ENCODE measurements at regions not wholly inside any gene's neighbourhood (a gene's known extent, or its start where the extent isn't known, plus 50 kb on each side); places are given as distances from the start of the nearest gene placed in this dataset.

GRCh38 chr20:41889844-41890224, 271.7 kb upstream of the CHD6 start:
- ChIA-PET CTCF (no interaction called here), POLR2A (no interaction called here)

- CTCF ChIA-PET = no interaction called here
Observed at GRCh38 chr20:41889126-41889843, 271.1 kb upstream of the CHD6 start.

GRCh38 chr20:41888434-41888833, 270.3 kb upstream of the CHD6 start:
- ChIA-PET POLR2A (no interaction called here), CTCF (no interaction called here)

More at GRCh38 chr20:41889126-41889843, 271.1 kb upstream of the CHD6 start:
- POLR2A ChIA-PET = no interaction called here

- ChIA-PET CTCF (interaction anchor here (0.7 kb wide), 1 partner anchor 10 kb away, joined by 3 read pairs; no protein-coding TSS in a partner anchor), POLR2A (no interaction called here)
Observed at GRCh38 chr20:41887500-41887899, 269.3 kb upstream of the CHD6 start.

GRCh38 chr20:41881466-41882046, 263.4 kb upstream of the CHD6 start:
- POLR2A ChIA-PET = no interaction called here
- CTCF ChIA-PET = no interaction called here

- ChIA-PET POLR2A (no interaction called here), CTCF (no interaction called here)
Observed at GRCh38 chr20:41879123-41879522, 260.9 kb upstream of the CHD6 start.

- CTCF ChIA-PET = interaction anchor here (1.0 kb wide), 1 partner anchor 9 kb away, joined by 3 read pairs; no protein-coding TSS in a partner anchor
- POLR2A ChIA-PET = no interaction called here
Observed at GRCh38 chr20:41877911-41878310, 259.7 kb upstream of the CHD6 start.

GRCh38 chr20:41874658-41875057, 256.5 kb upstream of the CHD6 start:
- POLR2A ChIA-PET = no interaction called here
- CTCF ChIA-PET = no interaction called here

GRCh38 chr20:41872930-41873329, 254.8 kb upstream of the CHD6 start:
- POLR2A ChIA-PET = no interaction called here
- CTCF ChIA-PET = no interaction called here

- POLR2A ChIA-PET = no interaction called here
Observed at GRCh38 chr20:41870869-41871462, 252.8 kb upstream of the CHD6 start.

GRCh38 chr20:41869261-41869660, 251.1 kb upstream of the CHD6 start:
- CTCF ChIA-PET = interaction anchor here (0.5 kb wide), 1 partner anchor 1921 kb away, joined by 3 read pairs; no protein-coding TSS in a partner anchor
- POLR2A ChIA-PET = no interaction called here

More at GRCh38 chr20:41870869-41871462, 252.8 kb upstream of the CHD6 start:
- CTCF ChIA-PET = no interaction called here

- POLR2A ChIA-PET = no interaction called here
- CTCF ChIA-PET = no interaction called here
Observed at GRCh38 chr20:41865938-41866337, 247.8 kb upstream of the CHD6 start.

GRCh38 chr20:41862476-41862875, 244.3 kb upstream of the CHD6 start:
- ChIA-PET CTCF (no interaction called here), POLR2A (no interaction called here)

- ChIA-PET POLR2A (no interaction called here), CTCF (no interaction called here)
Observed at GRCh38 chr20:41861772-41862422, 243.7 kb upstream of the CHD6 start.

GRCh38 chr20:41854765-41855164, 236.6 kb upstream of the CHD6 start:
- CTCF ChIA-PET = interaction anchor here (0.6 kb wide), 1 partner anchor 29 kb away, joined by 4 read pairs; no protein-coding TSS in a partner anchor

GRCh38 chr20:41853806-41854205, 235.6 kb upstream of the CHD6 start:
- POLR2A ChIA-PET = no interaction called here

More at GRCh38 chr20:41854765-41855164, 236.6 kb upstream of the CHD6 start:
- POLR2A ChIA-PET = no interaction called here

GRCh38 chr20:41848180-41848579, 230.0 kb upstream of the CHD6 start:
- ChIA-PET POLR2A (no interaction called here), CTCF (no interaction called here)

More at GRCh38 chr20:41853806-41854205, 235.6 kb upstream of the CHD6 start:
- CTCF ChIA-PET = no interaction called here

GRCh38 chr20:41837669-41838224, 219.6 kb upstream of the CHD6 start:
- CTCF ChIA-PET = no interaction called here
- POLR2A ChIA-PET = no interaction called here

GRCh38 chr20:41833739-41834138, 215.6 kb upstream of the CHD6 start:
- CTCF ChIA-PET = no interaction called here
- POLR2A ChIA-PET = no interaction called here

- POLR2A ChIA-PET = no interaction called here
- CTCF ChIA-PET = no interaction called here
Observed at GRCh38 chr20:41830702-41831101, 212.5 kb upstream of the CHD6 start.

GRCh38 chr20:41819436-41819835, 201.3 kb upstream of the CHD6 start:
- POLR2A ChIA-PET = no interaction called here
- CTCF ChIA-PET = no interaction called here

All from activated CD8-positive, alpha-beta memory T cell treated with anti-CD3 and anti-CD28 coated beads for 36 hours (primary cell).